ENCODE measurements at regions not wholly inside any gene's neighbourhood (a gene's known extent, or its start where the extent isn't known, plus 50 kb on each side); places are given as distances from the start of the nearest gene placed in this dataset.

GRCh38 chr9:117868594-117868993 is 164.4 kb downstream of the TLR4 start:
- no peaks in the 10 kb centered on the region for H3K36me3 ChIP-seq
- H3K27ac ChIP-seq, result no peak overlapping the region
- TF ChIP-seq EP300 (IDR thresholded peaks at IDR 0.05), result no peak
- no peak for TF ChIP-seq POLR2AphosphoS5 (IDR thresholded peaks at IDR 0.05)
- TF ChIP-seq CTCF (IDR thresholded peaks at IDR 0.05), result no peak
- no peak for TF ChIP-seq POLR2A (IDR thresholded peaks at IDR 0.05)
- H3K27me3 ChIP-seq, result peaks cover 5% of the 10 kb centered on the region
- WGBS, 2 donors (ENCODE audit: low coverage in 1 of 2), result 76 to 100% methylated on average over 1 of the region's 1 CpG
- H3K9me3 ChIP-seq, result no peaks in the 10 kb centered on the region
- no peaks in the 10 kb centered on the region for H3K4me1 ChIP-seq
- no peak for ATAC-seq
- no peak overlapping the region for H3K4me3 ChIP-seq

GRCh38 chr9:117869287-117869686 is 165.1 kb downstream of the TLR4 start:
- Histone ChIP-seq H3K27ac (no peak overlapping the region), H3K4me3 (no peak overlapping the region), H3K4me1 (no peaks in the 10 kb centered on the region), H3K9me3 (no peaks in the 10 kb centered on the region), H3K27me3 (peaks cover 5% of the 10 kb centered on the region), H3K36me3 (no peaks in the 10 kb centered on the region)
- TF ChIP-seq POLR2A (IDR thresholded peaks at IDR 0.05) (no peak), CTCF (IDR thresholded peaks at IDR 0.05) (no peak), POLR2AphosphoS5 (IDR thresholded peaks at IDR 0.05) (no peak), EP300 (IDR thresholded peaks at IDR 0.05) (no peak)
- no peak for ATAC-seq
- WGBS, 2 donors (ENCODE audit: low coverage in 1 of 2), result 100% methylated on average over 1 of the region's 1 CpG

GRCh38 chr9:117869712-117870111 is 165.5 kb downstream of the TLR4 start:
- Histone ChIP-seq H3K4me3 (no peak overlapping the region), H3K36me3 (no peaks in the 10 kb centered on the region), H3K27ac (no peak overlapping the region), H3K4me1 (no peaks in the 10 kb centered on the region), H3K9me3 (no peaks in the 10 kb centered on the region), H3K27me3 (peaks cover 5% of the 10 kb centered on the region)
- TF ChIP-seq EP300 (IDR thresholded peaks at IDR 0.05), result no peak
- TF ChIP-seq POLR2AphosphoS5 (IDR thresholded peaks at IDR 0.05), result no peak
- TF ChIP-seq CTCF (IDR thresholded peaks at IDR 0.05), result no peak
- TF ChIP-seq POLR2A (IDR thresholded peaks at IDR 0.05), result no peak
- no peak for ATAC-seq

- no peaks in the 10 kb centered on the region for H3K36me3 ChIP-seq
- H3K4me1 ChIP-seq, result no peaks in the 10 kb centered on the region
- no peaks in the 10 kb centered on the region for H3K9me3 ChIP-seq
- H3K27me3 ChIP-seq, result peaks cover 5% of the 10 kb centered on the region
- 60 to 71% methylated on average over 3 to 5 of the region's 5 CpGs for WGBS, 2 donors (ENCODE audit: low coverage in 1 of 2)
- no peak for ATAC-seq
- H3K4me3 ChIP-seq, result no peak overlapping the region
- no peak for TF ChIP-seq POLR2AphosphoS5 (IDR thresholded peaks at IDR 0.05)
- TF ChIP-seq EP300 (IDR thresholded peaks at IDR 0.05), result no peak
- no peak for TF ChIP-seq POLR2A (IDR thresholded peaks at IDR 0.05)
- TF ChIP-seq CTCF (IDR thresholded peaks at IDR 0.05), result no peak
- H3K27ac ChIP-seq, result no peak overlapping the region
These were observed 169.5 kb downstream of the TLR4 start for GRCh38 chr9:117873664-117874063.

- Histone ChIP-seq H3K27ac (no peak overlapping the region), H3K9me3 (no peaks in the 10 kb centered on the region), H3K4me1 (no peaks in the 10 kb centered on the region), H3K36me3 (no peaks in the 10 kb centered on the region), H3K27me3 (peaks cover 5% of the 10 kb centered on the region), H3K4me3 (no peak overlapping the region)
- 74 to 75% methylated on average over 2 of the region's 2 CpGs for WGBS, 2 donors (ENCODE audit: low coverage in 1 of 2)
- no peak for ATAC-seq
- TF ChIP-seq EP300 (IDR thresholded peaks at IDR 0.05) (no peak), POLR2A (IDR thresholded peaks at IDR 0.05) (no peak), CTCF (IDR thresholded peaks at IDR 0.05) (no peak), POLR2AphosphoS5 (IDR thresholded peaks at IDR 0.05) (no peak)
These were observed 171.7 kb downstream of the TLR4 start for GRCh38 chr9:117875886-117876285.
